Adrenal gland (tissue), 9 donors: ENCODE measurements at regions not wholly inside any gene's neighbourhood (a gene's known extent, or its start where the extent isn't known, plus 50 kb on each side); places are given as distances from the start of the nearest gene placed in this dataset.

Experiments
- DNase-seq, 7 donors: peaks; one replicate each; pipeline ENCODE4 v3.0.0-alpha.2; 2019 to 2020
- H3K27ac ChIP-seq, 5 donors: fragments of 200-600 bp; sonication (generic) in 4 of 5; 1 replicate in 3 of 5; 2 replicates in 2 of 5; pipeline versions ENCODE4 v1.5.1 to v1.8.0; 2016 to 2020; ENCODE audit warnings: mild to moderate bottlenecking in 1 of 5
- H3K27me3 ChIP-seq: fragments of 200-600 bp; 2 replicates; pipeline ENCODE4 v1.8.0; 2021
- H3K36me3 ChIP-seq, 2 donors: fragments of 200-600 bp; replicated peaks in 1 of 2; 1 replicate in 1 of 2; 2 replicates in 1 of 2; pipeline versions ENCODE4 v1.5.1 to v1.8.0; 2018 to 2022
- H3K4me1 ChIP-seq, 2 donors: fragments of 200-600 bp; replicated peaks in 1 of 2; 1 replicate in 1 of 2; 2 replicates in 1 of 2; pipeline versions ENCODE4 v1.5.1 to v1.8.0; 2018 to 2021
- H3K4me3 ChIP-seq, 4 donors: fragments of 200-600 bp; sonication (generic) in 3 of 4; one replicate each; pipeline ENCODE4 v1.5.1; 2016 to 2018
- H3K9me3 ChIP-seq, 3 donors: fragments of 200-600 bp; sonication (generic) in 1 of 3; replicated peaks in 1 of 3; 1 replicate in 2 of 3; 2 replicates in 1 of 3; pipeline versions ENCODE4 v1.5.1 to v1.8.0; 2016 to 2021
- CTCF ChIP-seq, 6 experiments: fragments of 450-650 bp in 4 of 6; fragments of 200-600 bp in 2 of 6; sonication (generic) in 1 of 6; IDR thresholded peaks; 1 replicate in 5 of 6; 2 replicates in 1 of 6; pipeline versions ENCODE4 v1.5.1 to v1.8.0; 2016 to 2021; ENCODE audit warnings: antibody characterized with exemption in 6 of 6, mild to moderate bottlenecking in 2 of 6, moderate library complexity in 1 of 6
- POLR2A ChIP-seq, 2 donors: fragments of 450-650 bp; IDR thresholded peaks; one replicate each; pipeline ENCODE4 v1.6.1; 2017; ENCODE audit warnings: antibody characterized with exemption in 2 of 2, mild to moderate bottlenecking in 2 of 2, moderate library complexity in 1 of 2
- WGBS, 4 donors: extraction: QIAGEN DNeasy Blood & Tissue Kit in 2 of 4; methylation state at CpG; one replicate each; pipeline versions ENCODE4 v1.1.5 to v1.1.7; 2013 to 2017; 5-methylcytosine and 5-hydroxymethylcytosine counted together
- intact Hi-C, 2 donors: fragments of 100-400 bp; cut with DNase I; formaldehyde crosslinking; loops; one replicate each; pipeline versions ENCODE4 v1.14.1 to v1.15.0; 2022 to 2023
- donor health status: healthy with polysubstance abuse.
- donor health status: Bipolar disorder and iron deficiency.
- donor health status: DM: yes; HTN: yes; CAD: no.
- donor health status: DM: no; HTN: no; CAD: no.
- donor health status: DM: no; HTN: no; CAD: no.

GRCh38 chr4:169885893-169886292 lies 128.1 kb upstream of the HPF1 start:
- H3K27ac ChIP-seq, result no peak overlapping the region
- intact Hi-C loops, result no loop called here
- WGBS, 4 donors, result 68 to 88% (median 80%) methylated on average over 2 of the region's 2 CpGs
- no peak for TF ChIP-seq POLR2A (IDR thresholded peaks at IDR 0.05)
- TF ChIP-seq CTCF (IDR thresholded peaks at IDR 0.05), result no peak
- H3K4me1 ChIP-seq, result no peaks in the 10 kb centered on the region
- no peaks in the 10 kb centered on the region for H3K9me3 ChIP-seq
- no peak overlapping the region for H3K4me3 ChIP-seq
- H3K36me3 ChIP-seq, result no peaks in the 10 kb centered on the region
- no peak for DNase-seq
- H3K27me3 ChIP-seq, result no peaks in the 10 kb centered on the region

- no peaks in the 10 kb centered on the region for H3K36me3 ChIP-seq
- no peaks in the 10 kb centered on the region for H3K4me1 ChIP-seq
- H3K4me3 ChIP-seq, result no peak overlapping the region
- no peak overlapping the region for H3K27ac ChIP-seq
- DNase-seq, result no peak
- intact Hi-C loops, result no loop called here
- WGBS, 4 donors, result 60 to 80% (median 67%) methylated on average over 1 of the region's 1 CpG; no CpG with 5 or more reads in 1 of the 4 donors
- no peak for TF ChIP-seq CTCF (IDR thresholded peaks at IDR 0.05)
- TF ChIP-seq POLR2A (IDR thresholded peaks at IDR 0.05), result no peak
- no peaks in the 10 kb centered on the region for H3K9me3 ChIP-seq
- no peaks in the 10 kb centered on the region for H3K27me3 ChIP-seq
Observed at GRCh38 chr4:169881769-169882168, 124.0 kb upstream of the HPF1 start.

GRCh38 chr4:169870507-169870906 lies 112.8 kb upstream of the HPF1 start:
- 63 to 79% (median 70%) methylated on average over 3 of the region's 3 CpGs for WGBS, 4 donors
- Histone ChIP-seq H3K27ac (no peak overlapping the region), H3K4me3 (no peak overlapping the region), H3K4me1 (no peaks in the 10 kb centered on the region), H3K36me3 (no peaks in the 10 kb centered on the region), H3K27me3 (no peaks in the 10 kb centered on the region), H3K9me3 (no peaks in the 10 kb centered on the region)
- intact Hi-C loops, result no loop called here
- TF ChIP-seq CTCF (IDR thresholded peaks at IDR 0.05) (no peak), POLR2A (IDR thresholded peaks at IDR 0.05) (no peak)
- no peak for DNase-seq

GRCh38 chr4:169869490-169869889 lies 111.7 kb upstream of the HPF1 start:
- WGBS, 4 donors, result 70 to 80% (median 76%) methylated on average over 5 of the region's 5 CpGs
- no peaks in the 10 kb centered on the region for H3K36me3 ChIP-seq
- DNase-seq, result no peak
- intact Hi-C loops, result no loop called here
- TF ChIP-seq CTCF (IDR thresholded peaks at IDR 0.05), result no peak
- TF ChIP-seq POLR2A (IDR thresholded peaks at IDR 0.05), result no peak
- no peak overlapping the region for H3K27ac ChIP-seq
- H3K4me1 ChIP-seq, result no peaks in the 10 kb centered on the region
- H3K9me3 ChIP-seq, result no peaks in the 10 kb centered on the region
- no peaks in the 10 kb centered on the region for H3K27me3 ChIP-seq
- no peak overlapping the region for H3K4me3 ChIP-seq
